Esophagus (tissue), 2 donors: ENCODE measurements at regions not wholly inside any gene's neighbourhood (a gene's known extent, or its start where the extent isn't known, plus 50 kb on each side); places are given as distances from the start of the nearest gene placed in this dataset.

Experiments used
- H3K27ac ChIP-seq, 2 donors: one replicate each; pipeline ENCODE4 v1.5.1; 2013; ENCODE audit warnings: low read depth in 2 of 2, mild to moderate bottlenecking in 2 of 2, inconsistent platforms in 1 of 2, low read length in 1 of 2, moderate library complexity in 1 of 2
- H3K27me3 ChIP-seq, 2 donors: one replicate each; pipeline ENCODE4 v1.6.1; 2013; ENCODE audit warnings: low read length in 2 of 2, control low read depth in 1 of 2, mild to moderate bottlenecking in 1 of 2; ENCODE audit not compliant: insufficient read depth in 2 of 2, control insufficient read depth in 1 of 2
- H3K36me3 ChIP-seq, 2 donors: one replicate each; pipeline ENCODE4 v1.6.1; 2013; ENCODE audit warnings: low read length in 1 of 2; ENCODE audit not compliant: control insufficient read depth in 2 of 2, insufficient read depth in 2 of 2
- H3K4me1 ChIP-seq, 2 donors: one replicate each; pipeline ENCODE4 v1.6.1; 2013; ENCODE audit warnings: low read length in 1 of 2; ENCODE audit not compliant: control insufficient read depth in 2 of 2, insufficient read depth in 2 of 2
- H3K4me3 ChIP-seq, 2 donors: one replicate each; pipeline ENCODE4 v1.5.1; 2013; ENCODE audit warnings: low read length in 2 of 2, mild to moderate bottlenecking in 2 of 2, low read depth in 1 of 2, moderate library complexity in 1 of 2
- H3K9me3 ChIP-seq, 2 donors: one replicate each; pipeline ENCODE4 v1.6.1; 2013; ENCODE audit warnings: mild to moderate bottlenecking in 2 of 2, low read depth in 1 of 2, low read length in 1 of 2, moderate library complexity in 1 of 2; ENCODE audit not compliant: control insufficient read depth in 2 of 2, insufficient read depth in 1 of 2
- WGBS, 2 donors: extraction: QIAGEN DNeasy Blood & Tissue Kit; methylation state at CpG; one replicate each; pipeline ENCODE4 v1.1.7; 2013; 5-methylcytosine and 5-hydroxymethylcytosine counted together
- donor health status: healthy with polysubstance abuse.
- donor health status: Bipolar disorder and iron deficiency.

DNA sequence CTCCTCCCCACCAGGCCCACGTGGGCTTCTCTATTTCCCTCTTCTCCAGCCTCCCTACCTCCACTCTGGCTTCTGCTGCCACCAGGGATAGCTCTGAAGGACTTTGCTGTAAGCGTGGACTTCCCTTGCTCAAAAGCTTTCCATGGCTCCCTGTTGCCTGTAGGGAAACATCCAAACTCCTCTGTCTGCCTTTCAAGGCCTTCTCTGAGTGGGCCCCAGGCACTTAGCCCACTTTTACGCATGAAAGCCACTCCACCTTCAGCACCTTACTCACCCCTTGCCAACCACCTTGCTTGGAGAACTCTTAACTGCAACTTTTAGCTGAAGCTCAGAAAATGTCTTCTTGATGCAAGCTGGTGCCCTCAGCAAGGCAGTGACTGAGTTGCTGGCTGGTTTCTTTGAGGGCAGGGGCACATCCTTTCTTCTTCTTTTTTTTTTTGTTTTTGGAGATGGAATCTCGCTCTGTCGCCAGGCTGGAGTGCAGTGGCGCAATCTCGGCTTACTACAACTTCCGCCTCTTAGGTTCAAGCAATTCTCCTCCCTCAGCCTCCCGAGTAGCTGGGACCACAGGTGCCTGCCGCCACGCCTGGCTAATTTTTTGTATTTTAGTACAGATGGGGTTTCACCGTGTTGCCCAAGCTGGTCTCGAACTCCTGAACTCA, 52.0 kb upstream of the DLX4 start:
- no peak overlapping the region for H3K27ac ChIP-seq
- no peaks in the 10 kb centered on the region for H3K4me1 ChIP-seq
- H3K36me3 ChIP-seq = no peaks in the 10 kb centered on the region
- no peaks in the 10 kb centered on the region for H3K27me3 ChIP-seq
- no peak overlapping the region for H3K4me3 ChIP-seq
- WGBS, 2 donors = 79 to 85% methylated on average over 13 of the region's 13 CpGs
- H3K9me3 ChIP-seq = no peaks in the 10 kb centered on the region

DNA sequence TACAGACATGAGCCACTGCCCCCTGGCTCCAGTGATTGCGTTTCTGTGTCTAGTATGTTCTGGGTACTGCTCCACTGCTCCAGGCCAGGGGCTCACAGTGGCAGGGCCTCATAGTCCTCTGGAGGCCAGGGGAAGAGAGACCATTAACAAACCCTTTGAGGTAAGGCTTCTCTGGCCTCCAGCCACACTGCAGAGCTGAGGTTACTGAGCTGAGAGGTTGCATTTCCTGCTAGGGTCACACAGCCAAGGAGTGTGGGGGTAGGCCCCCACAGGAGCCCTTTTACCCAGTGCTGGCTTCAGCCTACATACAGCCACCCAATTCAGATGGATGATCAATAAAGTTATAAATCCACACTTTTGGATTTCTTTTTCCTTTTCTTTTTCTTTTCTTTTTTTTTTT, 50.4 kb upstream of the DLX4 start:
- H3K27me3 ChIP-seq = no peaks in the 10 kb centered on the region
- H3K9me3 ChIP-seq = no peaks in the 10 kb centered on the region
- no peak overlapping the region for H3K27ac ChIP-seq
- no peaks in the 10 kb centered on the region for H3K36me3 ChIP-seq
- WGBS, 2 donors = 80 to 89% methylated on average over 1 of the region's 1 CpG
- no peaks in the 10 kb centered on the region for H3K4me1 ChIP-seq
- H3K4me3 ChIP-seq = no peak overlapping the region
